ENCODE measurements at regions not wholly inside any gene's neighbourhood (a gene's known extent, or its start where the extent isn't known, plus 50 kb on each side); places are given as distances from the start of the nearest gene placed in this dataset.

DNA sequence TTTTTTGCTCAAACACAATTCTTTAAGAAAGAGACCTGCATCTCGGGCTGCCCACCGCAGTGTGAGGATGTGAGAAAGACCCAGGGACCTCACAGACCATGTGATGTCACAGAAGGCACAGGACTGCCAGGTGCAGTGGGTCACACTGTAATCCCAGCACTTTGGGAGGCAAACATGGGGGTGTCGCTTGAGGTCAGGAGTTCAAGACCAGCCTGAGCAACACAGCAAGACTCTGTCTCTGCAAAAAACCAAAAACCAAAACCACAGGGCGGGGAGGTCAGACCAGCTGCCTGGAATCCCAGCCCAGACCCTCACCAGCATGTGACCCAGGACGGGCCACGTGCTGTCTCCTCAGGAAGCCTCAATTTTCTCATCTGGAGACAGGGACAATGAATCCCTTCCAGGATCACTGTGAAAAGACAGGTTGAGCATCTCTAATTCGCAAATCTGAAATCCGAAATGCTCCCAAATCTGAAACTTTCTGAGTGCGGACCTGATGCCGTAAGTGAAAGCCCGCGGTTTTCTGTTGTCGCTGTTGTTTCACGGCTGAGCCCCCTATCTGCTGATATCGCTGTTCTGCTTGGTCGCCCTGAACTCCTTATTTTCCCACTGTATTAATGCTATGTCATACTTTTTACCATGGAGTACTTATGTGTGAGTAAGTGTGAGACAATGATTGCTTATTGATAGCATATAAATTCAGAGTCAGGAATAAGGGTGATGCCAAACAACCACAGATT, 159.5 kb upstream of the PTPN1 start:
- TF ChIP-seq, protein P1, sequence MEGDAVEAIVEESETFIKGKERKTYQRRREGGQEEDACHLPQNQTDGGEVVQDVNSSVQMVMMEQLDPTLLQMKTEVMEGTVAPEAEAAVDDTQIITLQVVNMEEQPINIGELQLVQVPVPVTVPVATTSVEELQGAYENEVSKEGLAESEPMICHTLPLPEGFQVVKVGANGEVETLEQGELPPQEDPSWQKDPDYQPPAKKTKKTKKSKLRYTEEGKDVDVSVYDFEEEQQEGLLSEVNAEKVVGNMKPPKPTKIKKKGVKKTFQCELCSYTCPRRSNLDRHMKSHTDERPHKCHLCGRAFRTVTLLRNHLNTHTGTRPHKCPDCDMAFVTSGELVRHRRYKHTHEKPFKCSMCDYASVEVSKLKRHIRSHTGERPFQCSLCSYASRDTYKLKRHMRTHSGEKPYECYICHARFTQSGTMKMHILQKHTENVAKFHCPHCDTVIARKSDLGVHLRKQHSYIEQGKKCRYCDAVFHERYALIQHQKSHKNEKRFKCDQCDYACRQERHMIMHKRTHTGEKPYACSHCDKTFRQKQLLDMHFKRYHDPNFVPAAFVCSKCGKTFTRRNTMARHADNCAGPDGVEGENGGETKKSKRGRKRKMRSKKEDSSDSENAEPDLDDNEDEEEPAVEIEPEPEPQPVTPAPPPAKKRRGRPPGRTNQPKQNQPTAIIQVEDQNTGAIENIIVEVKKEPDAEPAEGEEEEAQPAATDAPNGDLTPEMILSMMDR (conservative IDR thresholded peaks at IDR 0.05) = no peak
- TF ChIP-seq EZH2 (IDR thresholded peaks at IDR 0.05; ENCODE audit: low read depth) = no peak

Measured in PC-9 (cell line).